COLO829 (cell line): ENCODE measurements at regions not wholly inside any gene's neighbourhood (a gene's known extent, or its start where the extent isn't known, plus 50 kb on each side); places are given as distances from the start of the nearest gene placed in this dataset.
"Not testable (repeated sequence)": the region's sequence is repeated elsewhere in the genome, so short reads cannot be mapped to it uniquely, and the experiment has no call there.

Experiments
- DNase-seq: peaks from one replicate; pipeline ENCODE4 v3.0.0; 2012; ENCODE audit warnings: low spot score

DNA sequence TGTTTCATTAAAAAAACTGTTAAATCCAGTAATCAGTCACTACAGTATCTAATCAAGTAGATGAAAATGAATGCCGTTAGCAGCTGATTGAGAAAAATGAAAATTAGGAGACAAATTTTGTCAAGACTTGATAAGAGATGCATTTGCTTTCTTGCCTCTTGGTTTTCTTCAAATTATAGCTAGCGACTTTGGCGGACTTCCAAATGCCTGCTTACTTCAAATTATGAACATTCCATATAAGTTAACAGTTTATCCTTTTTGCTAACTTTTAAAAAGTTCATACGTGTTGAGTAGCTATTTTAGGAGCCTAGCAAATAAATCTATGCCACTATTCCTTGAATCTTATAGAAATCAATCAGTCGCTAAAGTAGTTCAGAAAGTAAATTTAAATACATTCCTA, 58.8 kb downstream of the PPP4R3C start:
- no peak for DNase-seq

DNA sequence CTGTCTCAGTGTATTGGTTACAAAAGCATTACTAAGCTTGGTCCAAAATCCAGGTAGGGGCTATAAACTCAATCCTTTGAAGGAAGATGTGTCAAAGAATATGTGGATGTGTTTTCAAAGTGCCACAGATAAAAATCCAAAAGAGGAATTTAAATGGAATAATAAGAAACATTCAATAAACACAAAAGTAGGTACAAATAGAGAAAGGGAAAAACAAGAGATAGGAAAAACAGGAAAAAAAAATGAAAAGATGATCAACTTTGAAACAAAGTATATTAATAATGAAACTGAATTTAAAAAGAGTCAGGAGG, 64.0 kb downstream of the PPP4R3C start:
- DNase-seq: no peak

DNA sequence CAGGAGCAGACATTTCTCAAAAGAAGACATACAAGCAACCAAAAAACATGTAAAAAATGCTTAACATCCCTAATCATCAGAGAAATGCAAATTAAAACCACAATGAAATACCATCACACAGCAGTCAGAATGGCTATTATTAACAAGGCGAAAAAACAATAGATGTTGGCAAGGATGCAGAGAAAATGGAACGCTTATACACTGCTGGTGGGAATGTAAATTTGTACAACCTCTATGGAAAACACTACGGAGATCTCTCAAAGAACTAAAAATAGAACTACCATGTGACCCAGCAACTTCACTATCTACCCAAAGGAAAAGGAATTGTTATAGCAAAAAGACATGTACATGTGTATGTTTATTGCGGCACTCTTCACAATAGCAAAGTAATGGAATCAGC, 71.5 kb downstream of the PPP4R3C start:
- DNase-seq: no peak

DNA sequence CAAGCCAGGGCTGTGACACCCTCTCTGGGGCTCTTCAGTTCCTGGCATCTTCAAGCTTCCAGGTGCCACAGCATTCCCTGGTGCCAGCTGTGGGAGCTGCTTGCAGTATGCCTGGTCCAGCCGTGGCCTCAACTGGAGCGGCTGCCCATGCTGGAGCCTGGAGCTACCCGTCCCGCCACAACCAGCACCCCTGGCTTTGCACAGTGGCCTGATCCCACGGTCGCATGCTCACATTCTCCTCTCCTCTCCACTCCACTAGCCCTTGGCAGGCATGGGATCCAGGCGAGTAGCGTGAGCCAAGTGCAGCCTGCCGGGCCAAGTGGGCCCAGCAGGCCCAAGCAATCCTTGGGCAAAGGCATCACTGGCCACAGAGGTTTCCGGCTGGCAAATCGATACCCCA, 81.7 kb downstream of the PPP4R3C start:
- DNase-seq: no peak

DNA sequence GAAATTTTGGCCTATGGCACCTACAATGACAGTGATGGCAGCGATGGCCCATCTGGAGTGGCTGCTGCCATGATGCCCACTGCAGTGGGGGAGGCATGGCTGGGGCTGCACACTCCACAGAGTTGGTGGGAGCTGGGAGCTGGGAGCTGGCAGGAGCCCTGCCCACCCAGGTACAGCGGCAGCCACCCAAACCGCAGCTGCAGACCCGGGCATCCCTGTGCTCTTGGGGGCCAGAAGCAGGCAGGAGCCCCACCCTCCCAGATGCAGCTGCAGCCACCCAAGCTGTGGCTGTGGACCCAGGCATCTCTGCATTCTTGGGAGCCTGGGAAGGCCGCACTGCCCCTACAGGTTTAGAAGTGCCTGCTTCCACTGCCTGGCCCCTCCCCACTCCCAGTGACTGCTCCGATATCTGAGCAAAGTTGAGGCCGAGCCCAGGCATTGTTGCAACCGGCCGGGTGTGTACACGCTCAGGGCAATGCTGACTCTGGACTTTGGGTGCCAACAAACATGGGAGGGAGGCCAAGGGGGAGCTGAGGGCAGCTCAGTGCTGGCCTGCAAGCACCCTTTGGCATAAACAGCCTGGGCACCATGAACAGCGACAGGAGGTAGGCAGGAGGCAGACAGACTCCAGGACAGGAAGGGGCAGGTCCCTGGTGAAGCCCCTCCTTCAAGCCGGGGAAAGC, 82.8 kb downstream of the PPP4R3C start:
- no peak for DNase-seq

DNA sequence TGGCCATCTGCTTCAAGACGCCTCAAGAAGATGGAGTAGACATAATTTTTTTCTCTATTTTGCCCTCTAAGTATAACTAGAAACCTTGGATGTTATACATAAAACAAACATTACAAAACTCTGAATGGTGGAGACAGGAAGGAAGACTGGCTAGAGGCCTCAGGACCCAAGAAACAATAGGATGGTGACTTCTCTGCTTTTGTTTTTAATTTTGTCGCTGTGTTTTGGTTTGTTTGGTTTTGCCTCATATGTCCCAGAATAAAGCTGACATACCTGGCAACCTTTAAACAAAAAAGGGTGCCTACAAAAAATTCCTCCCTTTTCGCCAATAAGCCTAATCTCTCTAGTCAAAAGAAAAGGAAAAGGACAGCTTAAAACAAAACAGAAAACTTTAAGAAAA, 109.1 kb downstream of the PPP4R3C start:
- no peak for DNase-seq

DNA sequence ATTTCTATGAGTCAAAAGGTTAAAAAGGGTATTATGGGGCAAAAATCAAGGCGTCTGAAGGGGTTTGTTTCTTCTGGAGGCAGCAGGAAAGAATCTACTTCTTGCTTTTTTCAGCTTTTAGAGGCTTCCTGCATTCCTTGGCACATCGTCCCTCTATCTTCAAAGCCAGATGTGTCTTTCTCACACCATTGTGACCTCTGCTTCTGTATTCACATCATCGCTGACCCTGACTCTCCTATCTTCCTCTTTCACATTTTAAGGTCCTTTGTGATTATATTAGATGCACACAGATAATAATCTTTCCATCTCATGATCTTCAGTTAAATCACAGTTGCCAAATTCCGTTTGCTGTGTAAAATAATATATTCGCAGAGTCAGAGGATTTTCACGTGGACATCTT, 112.7 kb downstream of the PPP4R3C start:
- no peak for DNase-seq

DNA sequence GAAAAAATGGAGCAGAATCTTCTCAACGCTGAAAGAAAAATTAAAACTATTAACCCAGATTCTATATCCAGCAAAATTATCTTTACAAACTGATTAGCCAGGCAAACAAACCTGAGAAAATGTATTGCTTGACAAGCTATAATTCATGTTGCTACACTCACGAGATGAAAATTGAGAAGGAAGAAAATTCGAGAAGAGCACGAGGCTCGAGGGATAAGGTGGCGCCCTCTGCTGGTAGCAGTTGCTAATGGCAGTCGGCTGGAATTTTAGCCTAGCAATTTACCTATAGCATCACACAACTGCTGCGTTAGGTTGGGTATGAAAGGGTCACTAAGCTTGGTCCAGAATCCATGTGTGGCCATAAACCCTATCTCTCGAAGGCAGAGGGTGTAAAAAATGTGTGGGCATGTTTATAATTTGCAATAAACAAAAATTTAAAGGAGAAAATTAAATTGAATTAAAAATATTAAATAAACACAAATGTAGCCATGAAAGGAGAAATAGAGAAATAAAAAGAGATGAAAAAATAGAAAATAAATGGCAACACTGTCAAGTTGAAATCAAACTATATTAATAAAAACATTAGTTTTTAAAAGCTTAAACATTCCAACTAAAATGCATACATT, 126.6 kb downstream of the PPP4R3C start:
- peak; percentile 16 for DNase-seq

DNA sequence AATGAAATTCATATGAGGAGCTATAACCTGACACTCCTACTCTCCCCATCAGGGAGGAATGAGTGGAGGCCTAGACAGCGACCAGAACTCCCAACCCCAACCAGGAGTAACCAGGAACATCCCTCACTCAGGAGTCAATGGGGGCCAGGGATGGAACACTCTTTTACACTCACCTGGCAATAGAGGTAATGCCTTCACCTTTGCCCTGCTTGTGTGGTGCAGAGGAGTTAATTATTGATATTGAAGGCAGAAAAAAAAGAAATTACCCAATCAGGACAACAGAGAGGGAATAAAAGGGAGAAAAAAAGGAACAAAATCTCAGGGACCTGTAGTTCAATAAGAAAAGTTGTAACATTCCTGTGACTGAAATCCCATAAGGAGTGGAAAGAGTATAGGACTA, 141.5 kb downstream of the PPP4R3C start:
- no peak for DNase-seq

DNA sequence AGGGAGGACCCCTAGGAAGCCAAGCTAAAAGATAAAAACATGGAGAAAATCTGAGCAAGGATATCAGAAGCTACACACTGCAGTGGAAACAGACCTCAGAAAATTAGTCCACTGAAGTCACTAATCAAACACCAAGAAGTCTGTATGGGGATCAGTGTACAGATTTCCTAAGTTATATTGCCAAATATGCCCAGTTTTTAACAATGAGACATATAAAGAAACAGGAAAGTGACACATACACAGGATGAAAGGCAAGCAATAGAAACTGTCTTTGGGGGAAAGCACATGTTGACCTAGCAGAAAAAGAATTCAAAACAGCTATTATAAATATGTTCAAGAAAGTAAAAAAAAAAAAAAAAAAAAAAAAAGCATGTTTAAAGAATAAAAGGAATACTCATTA, 153.7 kb downstream of the PPP4R3C start:
- no peak for DNase-seq

DNA sequence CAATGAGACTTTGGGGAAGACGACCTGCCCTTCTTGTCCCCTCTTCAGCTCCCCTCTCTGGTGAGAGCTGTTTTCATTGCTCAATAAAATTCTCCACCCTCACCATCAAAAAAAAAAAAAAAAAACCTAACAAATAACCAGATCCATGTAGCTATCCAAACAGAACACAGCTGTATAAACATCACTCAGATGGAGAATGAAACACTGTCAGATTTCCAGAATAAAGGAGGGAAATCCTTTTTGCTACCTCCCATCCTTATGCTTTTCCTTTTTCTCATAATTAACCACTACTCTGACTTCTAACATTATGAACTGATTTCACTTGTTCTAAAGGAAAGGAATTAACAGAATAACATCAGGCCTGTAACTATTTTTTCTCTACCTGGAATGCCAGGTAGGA, 155.6 kb downstream of the PPP4R3C start:
- DNase-seq: no peak

DNA sequence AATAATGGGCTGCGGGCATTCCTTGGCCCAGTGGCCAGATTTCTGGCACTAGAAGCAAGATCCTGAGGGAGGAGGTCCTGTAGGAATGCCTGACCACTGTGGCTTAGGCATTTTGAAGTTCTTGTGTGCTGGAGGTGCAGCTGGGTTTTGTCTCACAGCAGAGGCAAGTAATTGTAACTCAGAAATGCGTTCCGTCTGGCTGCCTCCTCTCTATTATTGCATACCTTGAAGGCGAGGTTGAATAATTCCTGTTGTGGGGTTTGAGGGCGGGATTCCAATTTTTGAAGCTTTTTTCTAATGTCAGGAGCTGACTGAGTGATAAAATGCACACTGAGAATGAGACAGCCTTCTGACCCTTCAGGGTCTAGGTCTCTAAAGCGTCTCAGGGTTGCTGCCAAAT, 170.6 kb downstream of the PPP4R3C start:
- not testable (repeated sequence) for DNase-seq

DNA sequence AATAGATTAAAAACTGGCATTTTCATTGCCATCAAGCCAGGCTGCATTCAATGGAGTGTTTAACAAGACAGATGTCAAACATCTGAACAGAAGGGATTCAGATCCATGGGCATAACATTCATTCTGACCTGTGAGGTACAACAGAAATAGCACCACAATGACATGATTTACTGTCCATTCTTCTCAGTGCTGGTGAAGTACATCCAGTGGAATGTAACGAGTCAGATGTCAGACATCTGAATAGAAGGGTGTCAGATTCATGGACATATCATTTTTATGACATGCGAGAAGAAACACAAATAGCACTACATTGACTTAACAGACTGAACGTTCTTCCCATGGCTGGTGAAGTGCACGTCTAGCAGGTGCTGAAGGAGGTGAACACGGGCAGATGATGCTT, 186.4 kb downstream of the PPP4R3C start:
- DNase-seq: no peak

DNA sequence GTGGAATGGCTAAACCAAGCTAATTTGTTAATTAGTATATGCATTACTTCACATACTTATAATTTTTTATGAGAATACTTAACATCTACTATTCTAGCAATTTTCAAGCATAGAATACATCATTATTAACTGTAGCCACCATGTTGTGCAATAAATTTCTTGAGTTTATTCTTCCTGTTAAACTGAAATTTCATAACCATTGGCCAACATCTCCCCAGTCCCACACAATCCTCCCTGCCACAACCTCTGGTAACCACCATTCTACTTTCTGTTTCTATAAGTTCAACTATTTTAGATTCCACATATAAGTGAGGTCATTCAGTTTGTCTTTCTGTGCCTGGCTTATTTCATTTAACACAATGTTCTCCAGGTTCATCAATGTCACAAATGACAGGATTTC, 208.5 kb downstream of the PPP4R3C start:
- DNase-seq: no peak

DNA sequence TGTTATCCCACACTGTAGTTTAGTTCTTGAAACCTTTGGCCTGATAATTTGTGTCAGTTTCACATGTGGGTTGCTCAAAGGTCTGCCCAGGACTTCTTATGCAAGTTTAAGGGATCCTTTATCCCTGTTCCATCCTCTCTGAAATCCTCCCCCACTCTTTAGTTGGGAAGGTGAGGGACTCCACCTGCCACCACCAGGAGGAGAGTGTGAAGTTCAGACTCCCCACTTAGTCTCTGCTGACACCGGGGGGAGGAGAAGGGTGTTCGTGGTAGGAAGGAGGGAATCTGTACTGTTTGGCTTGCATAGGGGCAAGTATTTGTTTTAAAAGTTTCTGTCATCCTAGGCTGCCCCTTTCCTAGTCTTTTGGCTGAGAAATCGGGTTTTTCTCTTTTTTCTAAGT, 211.8 kb downstream of the PPP4R3C start:
- DNase-seq: no peak

DNA sequence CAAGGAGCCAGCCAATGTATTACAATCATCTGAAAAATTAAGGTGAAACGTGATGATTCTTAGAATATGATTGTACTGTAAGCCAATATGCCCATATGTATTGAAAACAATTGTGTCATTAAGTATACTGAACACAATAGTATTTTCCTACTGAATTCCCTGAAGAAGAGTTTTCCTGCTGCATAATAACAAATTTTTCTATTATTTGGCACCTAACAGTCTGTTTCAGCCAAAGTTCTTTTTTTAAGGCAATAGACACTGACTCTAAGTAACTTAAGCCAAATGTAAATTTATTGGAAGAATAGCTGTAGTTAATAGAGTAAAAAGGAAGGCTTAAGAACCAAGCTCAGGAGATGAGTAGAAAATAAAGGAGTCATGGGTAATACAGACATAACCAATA, 220.6 kb downstream of the PPP4R3C start:
- no peak for DNase-seq

DNA sequence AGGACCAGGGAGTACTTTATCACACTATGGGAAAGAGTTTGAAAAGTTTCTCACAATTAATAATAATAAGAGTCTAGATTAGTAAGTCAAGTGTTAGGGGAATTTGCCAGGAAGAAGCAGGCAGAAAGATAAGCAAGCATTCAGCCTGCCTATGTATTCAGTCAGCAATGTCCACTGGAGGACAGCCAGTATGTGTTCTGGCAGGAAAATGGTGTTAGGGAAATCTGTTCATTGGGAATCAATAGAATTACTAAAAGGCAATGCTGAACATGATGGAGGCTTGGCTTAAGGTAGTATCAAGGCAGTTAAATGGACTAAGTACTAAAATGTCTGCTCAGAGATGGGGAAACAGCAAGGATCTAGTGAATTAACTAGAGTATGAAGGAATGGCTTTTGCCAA, 221.2 kb downstream of the PPP4R3C start:
- no peak for DNase-seq

DNA sequence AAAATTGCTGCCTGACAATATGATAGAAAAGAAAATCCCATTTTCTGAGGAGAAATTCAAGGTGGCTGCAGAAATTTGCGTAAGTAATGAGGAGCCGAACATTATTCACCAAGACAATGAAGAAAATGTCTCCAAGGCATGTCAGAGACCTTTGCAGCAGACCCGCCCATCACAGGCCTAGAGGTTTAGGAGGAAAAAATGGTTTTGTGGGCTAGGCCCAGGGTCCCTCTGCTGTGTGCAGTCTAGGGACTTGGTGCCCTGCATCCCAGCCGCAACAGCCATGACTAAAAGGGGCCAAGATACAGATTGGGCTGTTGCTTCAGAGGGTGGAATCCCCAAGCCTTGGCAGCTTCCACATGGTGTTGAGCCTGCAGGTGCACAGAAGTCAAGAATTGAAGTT, 223.1 kb downstream of the PPP4R3C start:
- not testable (repeated sequence) for DNase-seq

DNA sequence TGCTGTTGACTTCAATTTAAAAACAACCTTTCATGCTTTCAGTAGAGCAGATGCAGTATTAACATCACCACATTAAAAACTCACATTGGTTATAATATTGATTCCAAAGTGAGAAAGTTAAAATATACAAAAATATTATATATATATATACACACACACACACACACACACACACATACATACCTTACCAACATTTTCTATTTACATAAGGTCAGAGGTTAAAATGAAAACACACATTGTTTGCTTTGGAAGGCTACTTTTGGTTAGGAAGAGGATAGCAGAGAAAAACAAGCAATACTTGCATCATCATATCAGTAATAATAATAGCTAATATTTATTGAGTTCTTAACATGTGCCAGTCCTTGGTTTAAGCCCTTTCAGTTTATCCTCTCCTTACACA, 226.5 kb downstream of the PPP4R3C start:
- no peak for DNase-seq

DNA sequence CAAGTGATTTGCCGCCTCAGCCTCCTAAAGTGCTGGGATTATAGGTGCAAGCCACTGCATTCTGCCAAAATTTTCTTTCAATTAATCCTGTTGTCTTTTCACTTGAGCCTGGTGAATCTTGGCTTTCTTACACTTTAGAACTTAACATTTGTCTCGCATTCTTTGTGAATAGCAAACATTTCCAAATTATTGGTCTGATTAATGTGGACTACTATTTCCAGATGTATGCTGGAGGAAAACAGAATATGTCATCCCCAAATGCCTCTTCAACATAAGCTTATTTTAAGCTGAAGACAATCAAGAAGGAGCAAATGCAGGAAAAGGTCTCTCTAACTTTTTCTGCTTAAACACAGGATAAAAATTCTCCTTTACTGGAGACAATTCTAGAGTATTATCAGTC, 233.4 kb downstream of the PPP4R3C start:
- no peak for DNase-seq

DNA sequence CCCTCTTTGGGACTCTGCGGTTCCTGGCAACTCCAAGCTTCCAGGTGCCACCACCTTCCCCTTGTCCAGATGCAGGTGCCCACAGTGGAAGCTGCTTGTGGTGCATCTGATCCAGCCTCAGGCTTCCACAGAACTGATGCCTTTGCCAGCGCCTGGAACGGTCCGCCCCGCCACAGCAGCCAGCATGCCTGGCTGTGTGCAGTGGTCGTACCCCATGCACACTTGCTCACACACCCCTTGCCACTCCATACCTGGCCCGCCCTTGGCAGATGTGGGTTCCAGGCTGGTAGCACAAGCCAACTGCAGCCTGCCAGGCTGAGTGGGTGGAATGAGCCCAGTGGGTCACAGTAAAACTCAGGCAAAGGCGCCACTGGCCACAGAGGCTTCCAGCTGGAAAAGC, 240.5 kb downstream of the PPP4R3C start:
- DNase-seq: no peak

DNA sequence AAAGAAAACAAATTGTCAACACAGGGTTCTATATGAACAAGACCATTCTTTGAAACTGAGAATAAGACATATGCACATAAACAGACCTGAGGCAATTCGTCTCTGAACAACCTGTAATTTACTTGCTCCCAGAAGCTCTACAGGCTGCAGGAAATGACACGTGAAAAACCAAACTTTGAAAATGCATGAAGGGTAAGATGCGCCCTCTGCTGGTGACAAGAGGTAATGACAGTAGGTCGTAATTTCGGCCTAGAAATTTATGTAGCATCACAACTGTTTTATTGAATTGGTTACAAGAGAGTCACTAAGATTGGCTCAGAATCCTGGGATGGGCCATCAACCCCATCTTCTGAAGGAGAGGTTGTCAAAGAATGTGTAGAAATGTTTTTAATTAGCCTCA, 276.5 kb downstream of the PPP4R3C start:
- peak; percentile 2 for DNase-seq

DNA sequence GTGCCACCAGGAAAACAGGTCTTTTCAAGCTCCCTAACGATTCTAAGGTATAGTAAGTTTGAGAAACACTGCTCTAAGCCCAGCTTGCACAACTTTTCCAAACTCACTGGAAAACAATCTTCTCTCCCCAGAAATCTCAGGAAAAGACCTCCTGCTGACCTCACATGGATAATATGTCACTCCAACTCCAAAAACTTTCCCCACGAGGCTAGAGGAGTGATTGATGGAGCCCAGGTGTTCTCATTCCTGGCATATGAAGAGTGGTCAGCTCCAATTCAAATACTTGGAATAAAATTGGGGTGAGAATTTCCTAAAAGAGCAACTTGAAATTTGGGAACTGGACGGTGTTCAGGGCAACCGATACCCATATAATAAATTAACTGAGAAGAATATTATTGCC, 299.9 kb downstream of the PPP4R3C start:
- no peak for DNase-seq

DNA sequence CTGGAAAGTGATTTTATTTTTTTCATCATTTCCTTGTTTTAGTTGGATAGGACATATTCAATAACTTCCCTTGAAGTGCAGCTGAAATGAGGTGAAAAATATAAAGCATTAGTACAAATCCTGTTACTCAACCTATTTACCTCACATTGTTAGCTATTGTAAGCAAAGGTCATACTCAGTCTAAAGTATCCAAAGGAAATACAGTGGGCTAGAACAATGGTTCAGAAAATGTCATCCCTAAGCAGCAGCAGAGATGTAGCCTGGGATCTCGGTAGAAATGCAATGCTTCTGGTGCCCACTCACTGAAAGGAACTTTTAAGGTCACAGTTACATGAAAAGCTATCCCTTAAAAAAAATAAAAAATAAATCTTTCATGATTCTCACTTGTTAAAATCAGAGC, 300.6 kb downstream of the PPP4R3C start:
- no peak for DNase-seq

DNA sequence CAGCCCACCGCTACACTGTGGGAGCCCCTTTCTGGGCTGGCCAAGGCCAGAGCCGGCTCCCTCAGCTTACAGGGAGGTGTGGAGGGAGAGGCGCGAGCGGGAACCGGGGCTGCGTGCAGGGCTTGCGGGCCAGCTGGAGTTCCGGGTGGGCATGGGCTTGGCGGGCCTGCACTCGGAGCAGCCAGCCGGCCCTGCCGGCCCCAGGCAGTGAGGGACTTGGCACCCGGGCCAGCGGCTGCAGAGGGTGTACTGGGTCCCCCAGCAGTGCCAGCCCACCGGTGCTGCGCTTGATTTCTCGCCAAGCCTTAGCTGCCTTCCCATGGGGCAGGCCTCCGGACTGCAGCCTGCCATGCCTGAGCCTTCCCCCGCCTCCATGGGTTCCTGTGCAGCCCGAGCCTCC, 306.2 kb downstream of the PPP4R3C start:
- DNase-seq: not testable (repeated sequence)
